HCT116 (cell line): ENCODE measurements at regions not wholly inside any gene's neighbourhood (a gene's known extent, or its start where the extent isn't known, plus 50 kb on each side); places are given as distances from the start of the nearest gene placed in this dataset.
"Not testable (repeated sequence)": the region's sequence is repeated elsewhere in the genome, so short reads cannot be mapped to it uniquely, and the experiment has no call there.

Experiments
- EZH2 ChIP-seq: fragments of 200-600 bp; sonication (generic); IDR thresholded peaks from 2 replicates; pipeline ENCODE4 v1.6.1; 2017; ENCODE audit warnings: antibody characterized with exemption, mixed run types
- EZH2phosphoT487 ChIP-seq: fragments of 200-600 bp; IDR thresholded peaks from 2 replicates; pipeline ENCODE4 v1.6.1; 2018; ENCODE audit warnings: antibody characterized with exemption, borderline replicate concordance
- FOSL1 ChIP-seq: IDR thresholded peaks from 2 replicates; pipeline ENCODE4 v1.6.1; 2012; ENCODE audit warnings: low read depth
- MAX ChIP-seq: IDR thresholded peaks from 2 replicates; pipeline ENCODE4 v1.6.1; 2012
- POLR2A ChIP-seq: IDR thresholded peaks from 2 replicates; pipeline ENCODE4 v1.7.0; 2011; ENCODE audit warnings: borderline replicate concordance; ENCODE audit not compliant: insufficient read depth, insufficient read length; ENCODE audit errors: extremely low read depth
- POLR2AphosphoS5 ChIP-seq: IDR thresholded peaks from 2 replicates; pipeline ENCODE4 v1.6.1; 2011; ENCODE audit warnings: mild to moderate bottlenecking, low read depth, low read length, moderate library complexity
- RAD21 ChIP-seq: IDR thresholded peaks from 2 replicates; pipeline ENCODE4 v1.6.1; 2012; ENCODE audit warnings: low read depth, mild to moderate bottlenecking
- REST ChIP-seq: IDR thresholded peaks from 2 replicates; pipeline ENCODE4 v1.6.1; 2012; ENCODE audit warnings: low read depth
- SRF ChIP-seq: IDR thresholded peaks from 2 replicates; pipeline ENCODE4 v1.6.1; 2012; ENCODE audit warnings: low read depth
- YY1 ChIP-seq: IDR thresholded peaks from 2 replicates; pipeline ENCODE4 v1.6.1; 2011; ENCODE audit warnings: low read length, low read depth, moderate library complexity, mild to moderate bottlenecking; ENCODE audit not compliant: insufficient replicate concordance; ENCODE audit errors: extremely low read depth
- ZBTB33 ChIP-seq: IDR thresholded peaks from 2 replicates; pipeline ENCODE4 v1.6.1; 2011; ENCODE audit warnings: mild to moderate bottlenecking, low read length, moderate library complexity; ENCODE audit not compliant: insufficient replicate concordance; ENCODE audit errors: extremely low read depth
- ZFX ChIP-seq: fragments of 450-650 bp; IDR thresholded peaks from 2 replicates; pipeline ENCODE4 v1.6.1; 2017
- TF ChIP-seq, protein P1 (sequence below), 3 experiments: fragments of 200-600 bp in 1 of 3; sonication (generic) in 1 of 3; IDR thresholded peaks in 2 of 3; conservative IDR thresholded peaks in 1 of 3; 2 replicates each; pipeline ENCODE4 v1.5.1; 2012 to 2017; ENCODE audit warnings: low read depth in 2 of 3, low read length in 2 of 3, antibody characterized with exemption in 1 of 3, borderline replicate concordance in 1 of 3, control low read depth in 1 of 3, mild to moderate bottlenecking in 1 of 3, mixed read lengths in 1 of 3, mixed run types in 1 of 3, moderate library complexity in 1 of 3; ENCODE audit not compliant: insufficient read depth in 1 of 3

DNA sequence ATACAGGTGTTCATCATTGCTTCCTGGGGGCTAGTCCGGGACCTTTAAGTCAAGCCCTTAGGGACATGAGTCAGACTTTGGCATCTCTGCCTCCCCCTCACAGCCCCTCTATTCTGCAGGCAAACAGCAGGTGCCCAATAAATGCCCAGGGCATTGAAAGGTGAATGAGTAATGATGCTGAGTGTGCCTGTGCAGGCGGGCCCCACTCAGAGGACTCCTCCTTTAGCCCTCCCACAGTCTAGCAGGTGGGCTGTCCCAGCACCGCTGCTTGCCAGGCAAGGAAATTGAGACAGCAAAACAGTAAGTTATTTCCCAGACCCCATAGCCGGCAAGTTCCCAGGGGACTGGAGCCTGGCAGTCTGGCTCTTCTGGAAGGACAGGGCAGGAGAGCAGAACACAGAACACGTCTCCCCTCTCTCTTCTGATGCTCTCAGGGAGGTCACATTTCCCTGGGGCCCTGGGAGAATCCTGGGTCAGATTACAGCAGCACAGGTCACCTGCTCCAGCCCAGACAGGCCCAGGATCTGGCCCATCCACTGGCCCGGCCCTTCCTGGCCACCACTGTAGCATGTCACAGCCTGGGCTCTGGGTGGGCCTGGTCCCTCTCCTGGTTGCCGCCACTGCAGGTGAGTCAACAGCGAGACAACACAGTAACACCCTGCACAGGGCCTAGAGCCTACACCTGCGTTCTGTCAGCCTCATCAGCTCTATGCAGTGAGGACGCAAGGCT lies 108.7 kb upstream of the MTLN start:
- TF ChIP-seq POLR2AphosphoS5, POLR2A, RAD21, REST, ZFX, ZBTB33, YY1, SRF, EZH2phosphoT487, MAX, EZH2, FOSL1: not testable (repeated sequence)
- TF ChIP-seq, protein P1, sequence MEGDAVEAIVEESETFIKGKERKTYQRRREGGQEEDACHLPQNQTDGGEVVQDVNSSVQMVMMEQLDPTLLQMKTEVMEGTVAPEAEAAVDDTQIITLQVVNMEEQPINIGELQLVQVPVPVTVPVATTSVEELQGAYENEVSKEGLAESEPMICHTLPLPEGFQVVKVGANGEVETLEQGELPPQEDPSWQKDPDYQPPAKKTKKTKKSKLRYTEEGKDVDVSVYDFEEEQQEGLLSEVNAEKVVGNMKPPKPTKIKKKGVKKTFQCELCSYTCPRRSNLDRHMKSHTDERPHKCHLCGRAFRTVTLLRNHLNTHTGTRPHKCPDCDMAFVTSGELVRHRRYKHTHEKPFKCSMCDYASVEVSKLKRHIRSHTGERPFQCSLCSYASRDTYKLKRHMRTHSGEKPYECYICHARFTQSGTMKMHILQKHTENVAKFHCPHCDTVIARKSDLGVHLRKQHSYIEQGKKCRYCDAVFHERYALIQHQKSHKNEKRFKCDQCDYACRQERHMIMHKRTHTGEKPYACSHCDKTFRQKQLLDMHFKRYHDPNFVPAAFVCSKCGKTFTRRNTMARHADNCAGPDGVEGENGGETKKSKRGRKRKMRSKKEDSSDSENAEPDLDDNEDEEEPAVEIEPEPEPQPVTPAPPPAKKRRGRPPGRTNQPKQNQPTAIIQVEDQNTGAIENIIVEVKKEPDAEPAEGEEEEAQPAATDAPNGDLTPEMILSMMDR (IDR thresholded peaks at IDR 0.05 in 2 of 3, conservative IDR thresholded peaks at IDR 0.05 in 1 of 3; ENCODE audit: borderline replicate concordance in 1 of 3, insufficient read depth in 1 of 3, low read depth in 2 of 3, low read length in 2 of 3): not testable (repeated sequence)
